Ovary (tissue), 3 donors: ENCODE measurements at regions not wholly inside any gene's neighbourhood (a gene's known extent, or its start where the extent isn't known, plus 50 kb on each side); places are given as distances from the start of the nearest gene placed in this dataset.

Experiments used
- CTCF ChIP-seq, 3 donors: fragments of 450-650 bp in 2 of 3; fragments of 200-600 bp in 1 of 3; IDR thresholded peaks; one replicate each; pipeline versions ENCODE4 v1.5.1 to v1.8.0; 2016 to 2022; ENCODE audit warnings: antibody characterized with exemption in 3 of 3, mild to moderate bottlenecking in 1 of 3
- EP300 ChIP-seq: sonication (generic); formaldehyde crosslinking; IDR thresholded peaks from one replicate; pipeline ENCODE4 v1.6.1; 2017; ENCODE audit warnings: antibody characterized with exemption
- POLR2A ChIP-seq: fragments of 450-650 bp; IDR thresholded peaks from one replicate; pipeline ENCODE4 v1.6.1; 2017; ENCODE audit warnings: antibody characterized with exemption, mild to moderate bottlenecking, moderate library complexity
- donor health status: DM: no; HTN: no; CAD: no.

DNA sequence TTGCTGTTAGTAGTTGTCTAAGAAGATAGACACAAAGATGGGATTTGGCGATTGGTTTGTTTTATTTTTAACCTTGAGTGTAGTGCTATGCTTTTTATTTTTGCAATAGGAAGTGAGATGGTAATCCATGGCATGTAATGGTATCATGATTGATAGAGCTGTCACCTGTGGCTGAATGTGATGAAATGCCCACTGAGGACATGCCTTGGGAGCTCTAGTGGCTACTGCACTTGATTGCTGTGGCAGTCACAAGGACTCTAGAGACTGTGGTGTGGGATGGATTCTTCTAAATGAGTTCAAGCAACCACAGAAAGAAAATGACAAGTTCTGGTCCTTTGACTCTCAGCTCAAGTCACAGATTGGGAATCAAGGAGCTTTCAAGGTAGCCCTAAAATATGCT, 139.4 kb downstream of the CYRIA start:
- TF ChIP-seq EP300 = no peak
- no peak for TF ChIP-seq CTCF (IDR thresholded peaks at IDR 0.05)
- no peak for TF ChIP-seq POLR2A
